GM12891 (cell line): ENCODE measurements at regions not wholly inside any gene's neighbourhood (a gene's known extent, or its start where the extent isn't known, plus 50 kb on each side); places are given as distances from the start of the nearest gene placed in this dataset.

Experiments used
- POLR2A ChIP-seq: IDR thresholded peaks from 2 replicates; pipeline ENCODE4 v1.6.1; 2011; ENCODE audit warnings: low read depth, low read length, control low read depth
- POLR2AphosphoS5 ChIP-seq: IDR thresholded peaks from 2 replicates; pipeline ENCODE4 v1.6.1; 2011; ENCODE audit warnings: low read depth, low read length, control low read depth
- TAF1 ChIP-seq: IDR thresholded peaks from 2 replicates; pipeline ENCODE4 v1.6.1; 2011; ENCODE audit warnings: low read depth, low read length, control low read depth

- TF ChIP-seq POLR2A (no peak), POLR2AphosphoS5 (no peak), TAF1 (no peak)
Observed at GRCh38 chr5:135272311-135272805, 126.7 kb downstream of the MACROH2A1 start.
